Middle frontal gyrus (tissue), 1 donor: ENCODE measurements at regions not wholly inside any gene's neighbourhood (a gene's known extent, or its start where the extent isn't known, plus 50 kb on each side); places are given as distances from the start of the nearest gene placed in this dataset.

Experiments
- DNase-seq: peaks from one replicate; pipeline ENCODE4 v3.0.0-alpha.2; 2015; ENCODE audit warnings: low spot score; ENCODE audit errors: extremely low spot score

DNA sequence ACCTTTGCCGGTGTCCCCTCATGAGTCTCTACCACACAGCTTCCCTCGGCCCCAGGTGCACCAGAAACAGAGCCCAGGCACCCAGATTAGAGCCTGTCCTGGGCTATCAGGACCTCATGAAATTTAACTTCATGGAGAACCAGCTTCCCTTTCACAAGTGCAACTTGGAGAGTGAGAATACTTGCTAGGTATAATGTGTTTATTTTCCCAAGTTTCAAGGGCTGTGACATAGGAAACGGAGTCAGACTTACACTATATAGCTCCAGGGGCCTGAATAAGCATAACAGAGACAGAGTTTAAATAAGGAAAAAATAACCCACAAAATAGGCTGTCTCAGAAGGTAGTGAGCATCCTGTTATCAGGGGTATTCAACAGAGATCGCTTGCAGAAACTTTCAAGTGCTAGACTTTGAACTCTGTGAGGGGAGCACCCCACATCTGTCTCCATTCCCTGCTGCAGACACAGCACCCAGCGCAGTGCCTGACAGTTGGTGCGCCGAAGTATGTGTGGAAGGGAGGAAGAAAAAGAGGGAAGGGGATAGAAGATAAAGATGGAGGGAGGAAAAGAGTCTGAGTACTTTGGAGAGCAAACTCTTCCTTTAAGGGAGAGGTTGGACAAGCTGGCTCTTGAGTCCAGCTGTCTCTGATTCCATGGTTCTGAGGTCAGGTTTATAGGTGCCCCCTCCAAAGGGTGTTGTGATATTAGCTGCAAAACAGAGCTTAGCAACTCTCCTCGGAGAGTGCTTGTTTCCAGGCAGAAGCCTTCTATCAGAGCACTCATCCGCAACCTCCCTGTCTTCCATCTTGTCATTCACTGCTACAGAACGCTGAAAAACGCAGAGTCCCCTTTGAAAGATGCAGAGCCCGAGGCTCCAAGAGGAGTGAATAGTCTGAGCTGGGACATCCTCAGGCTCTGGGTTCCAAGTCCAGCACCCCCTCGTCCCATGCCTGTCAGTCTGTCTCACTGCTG lies 84.8 kb downstream of the CPN2 start:
- no peak for DNase-seq

DNA sequence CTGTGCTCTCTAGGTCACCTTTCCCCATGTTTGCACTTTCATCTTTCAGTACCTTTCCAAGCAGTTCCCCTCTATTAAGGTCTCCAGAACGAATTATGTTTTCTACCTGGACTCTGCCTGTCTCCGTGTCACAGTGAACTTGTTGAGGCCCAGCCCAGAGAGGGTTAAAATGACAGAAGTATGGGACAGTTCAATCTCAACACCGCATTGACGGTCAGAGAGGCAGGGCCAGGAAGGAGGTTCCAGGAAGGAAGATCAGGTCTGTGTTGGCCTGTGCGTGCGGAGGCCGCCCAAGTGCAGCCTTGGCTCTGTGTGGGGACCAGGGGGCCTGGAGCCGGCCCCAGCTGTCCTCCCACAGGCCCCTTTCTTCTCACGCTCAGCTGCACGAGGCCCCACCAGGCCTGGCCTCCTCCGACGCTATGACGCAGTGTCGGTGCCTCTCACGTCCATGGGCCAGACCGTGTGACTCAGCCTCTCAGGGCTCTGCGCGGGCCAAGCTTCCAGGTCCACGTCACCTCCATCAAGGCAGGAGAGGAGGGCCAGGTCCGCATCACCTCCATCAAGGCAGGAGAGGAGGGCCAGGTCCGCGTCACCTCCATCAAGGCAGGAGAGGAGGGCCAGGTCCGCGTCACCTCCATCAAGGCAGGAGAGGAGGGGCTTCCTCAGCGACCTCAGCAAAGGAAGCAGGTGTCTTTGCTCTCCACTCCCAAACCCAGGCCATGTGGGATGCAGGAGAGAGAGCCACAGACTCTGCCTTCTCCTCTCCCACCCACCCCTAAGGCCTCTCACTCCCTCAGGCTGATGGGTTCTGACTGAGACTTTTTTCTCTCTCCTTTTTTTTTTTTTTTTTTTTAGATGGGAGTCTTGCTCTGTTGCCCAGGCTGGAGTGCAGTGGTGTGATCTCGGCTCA lies 83.1 kb downstream of the CPN2 start:
- DNase-seq: no peak

GRCh38 chr3:194268654-194269512 lies 82.2 kb downstream of the CPN2 start:
- DNase-seq: no peak

GRCh38 chr3:194269610-194270145 lies 81.5 kb downstream of the CPN2 start:
- no peak for DNase-seq

DNA sequence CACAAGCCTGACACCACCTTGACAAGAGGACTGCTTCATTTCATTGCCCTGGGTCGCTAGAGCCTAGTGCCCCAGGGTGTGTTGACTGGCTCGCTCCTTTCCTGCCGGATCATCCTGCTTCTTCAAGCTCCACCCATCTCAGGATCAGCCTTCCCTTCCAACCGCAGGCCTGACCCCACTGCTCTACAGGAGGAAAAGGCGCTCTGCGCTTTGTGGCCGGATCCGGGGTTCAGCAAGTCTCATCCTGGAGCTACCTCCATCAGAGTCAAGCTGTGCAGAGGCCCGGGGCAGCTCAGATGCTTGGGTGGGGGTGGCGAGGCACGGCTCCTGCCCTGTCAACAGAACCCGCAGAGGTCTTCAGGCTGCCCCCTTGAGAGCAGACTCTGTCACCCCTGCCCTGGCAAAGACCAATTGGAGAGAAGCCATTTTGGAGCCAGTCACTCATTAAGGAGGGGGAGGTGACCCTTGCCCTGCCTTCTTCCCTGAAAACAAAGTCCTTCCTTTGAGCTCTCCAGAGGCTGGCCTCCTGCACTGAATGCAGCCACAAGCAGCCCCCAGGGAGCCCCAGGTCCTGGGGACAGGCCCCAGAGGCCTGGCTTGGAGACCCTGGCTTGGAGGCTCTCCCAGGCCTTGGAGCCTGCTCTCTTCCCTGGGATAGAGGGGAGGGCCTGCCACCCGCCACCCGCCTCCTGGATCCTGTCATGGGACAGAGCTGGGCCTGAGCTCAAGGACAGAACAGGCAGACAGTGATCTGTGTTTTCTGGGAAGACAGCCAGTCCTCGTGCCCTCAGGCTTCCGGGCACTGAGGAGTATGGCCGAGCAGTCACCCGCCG lies 80.3 kb downstream of the CPN2 start:
- peak; percentile 80 for DNase-seq

DNA sequence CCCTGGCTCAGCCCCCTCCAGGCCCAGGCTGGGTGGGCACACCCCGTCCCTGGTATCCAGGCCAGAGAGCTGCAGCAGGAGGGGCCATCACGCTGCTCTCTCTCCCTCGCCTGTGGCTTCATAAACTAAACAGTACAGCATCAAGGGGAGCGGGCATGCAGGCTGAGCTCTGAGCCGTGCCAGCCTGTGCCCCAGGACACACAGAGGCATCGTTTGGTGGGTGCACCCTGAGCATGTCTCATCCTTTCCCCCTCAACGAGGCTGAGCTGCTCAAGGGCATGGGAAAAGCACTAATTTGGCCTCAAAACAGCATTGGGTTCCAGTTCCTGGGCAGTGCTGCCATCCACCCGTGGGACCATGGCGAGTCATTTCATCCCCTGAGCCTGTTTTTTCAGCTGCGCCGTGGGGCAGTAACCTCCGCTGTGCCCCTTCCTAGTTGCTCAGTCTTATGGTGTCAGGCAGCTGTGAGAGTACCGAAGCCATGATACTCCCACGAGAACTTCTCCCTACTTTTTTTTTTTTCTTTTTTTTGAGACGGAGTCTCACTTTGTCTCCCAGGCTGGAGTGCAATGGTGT lies 79.6 kb downstream of the CPN2 start:
- DNase-seq: no peak

DNA sequence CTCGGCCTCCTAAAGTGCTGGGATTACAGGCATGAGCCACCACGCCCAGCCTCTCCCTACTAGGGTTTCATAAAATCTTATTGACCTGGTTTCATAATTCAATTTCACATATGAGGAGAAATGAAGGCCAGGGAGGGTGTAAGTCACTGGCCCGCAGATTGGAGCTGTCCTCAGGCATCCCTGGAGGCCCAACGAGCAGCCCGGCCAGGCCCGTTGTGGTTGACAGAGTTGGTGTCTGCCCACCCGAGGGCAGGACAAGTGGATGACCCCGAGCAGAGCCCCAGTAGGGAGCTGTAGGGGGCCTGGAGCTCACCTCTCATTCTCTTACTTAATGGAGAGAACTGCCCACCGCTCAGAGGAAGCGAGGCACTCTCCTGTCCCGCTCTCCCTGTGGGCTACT lies 78.9 kb downstream of the CPN2 start:
- DNase-seq: no peak

- DNase-seq: no peak
Observed at GRCh38 chr3:194272861-194273742, 78.0 kb downstream of the CPN2 start.

DNA sequence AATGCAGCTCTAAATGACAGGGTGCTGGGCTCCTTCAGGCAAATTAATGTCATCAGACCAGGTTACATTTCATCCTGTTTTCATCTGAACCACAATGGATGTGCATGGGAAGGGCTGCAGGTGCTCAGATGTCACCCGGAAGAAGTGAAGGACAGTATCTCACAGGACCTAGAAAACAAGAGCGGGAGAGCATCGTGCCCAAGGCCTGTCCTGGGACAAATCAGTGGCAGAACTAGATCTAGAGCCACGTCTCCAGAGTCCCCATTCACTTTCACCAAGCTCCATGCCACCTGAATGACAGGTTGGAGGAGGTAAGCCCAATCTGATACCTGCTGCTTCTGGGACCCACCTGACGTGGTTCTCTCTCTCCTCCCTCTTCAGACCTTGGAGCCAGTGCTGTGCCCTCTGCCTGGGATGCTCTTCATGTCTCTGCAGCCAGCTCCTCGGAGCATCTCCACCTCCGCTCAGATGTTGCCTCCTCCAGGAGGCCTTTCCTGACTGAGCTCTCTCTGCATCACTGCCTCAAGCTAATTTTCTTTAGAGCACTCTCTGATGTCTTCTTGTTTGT lies 77.3 kb downstream of the CPN2 start:
- DNase-seq: no peak

- DNase-seq: no peak
Observed at GRCh38 chr3:194274424-194275085, 76.6 kb downstream of the CPN2 start.

GRCh38 chr3:194275291-194275690 lies 75.8 kb downstream of the CPN2 start:
- no peak for DNase-seq

- no peak for DNase-seq
Observed at GRCh38 chr3:194275721-194276120, 75.4 kb downstream of the CPN2 start.

- DNase-seq: no peak
Observed at GRCh38 chr3:194276768-194277103, 74.4 kb downstream of the CPN2 start.

GRCh38 chr3:194277104-194277785 lies 73.9 kb downstream of the CPN2 start:
- no peak for DNase-seq

GRCh38 chr3:194277786-194278130 lies 73.4 kb downstream of the CPN2 start:
- no peak for DNase-seq

GRCh38 chr3:194278186-194278845 lies 72.8 kb downstream of the CPN2 start:
- DNase-seq: no peak

DNA sequence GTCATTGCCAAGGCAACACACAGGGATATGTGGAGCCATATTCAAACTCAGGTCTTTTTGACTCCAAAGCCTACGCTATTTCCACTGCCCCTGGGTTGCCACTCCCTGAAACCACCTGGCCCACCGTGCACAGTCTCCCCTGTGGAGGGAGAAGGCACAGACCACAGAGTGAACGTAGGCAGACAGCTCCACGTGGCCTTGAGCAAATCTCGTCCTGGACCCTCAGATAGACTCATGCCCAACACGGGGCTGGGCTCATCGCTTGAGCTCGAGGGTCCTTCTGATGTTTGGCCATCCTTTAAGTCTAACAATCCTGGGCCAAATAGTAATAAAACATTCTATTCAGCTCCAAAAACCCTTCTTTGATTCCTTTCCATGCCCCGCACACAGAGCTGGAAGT lies 72.0 kb downstream of the CPN2 start:
- no peak for DNase-seq
